SK-N-SH (cell line): ENCODE measurements at regions not wholly inside any gene's neighbourhood (a gene's known extent, or its start where the extent isn't known, plus 50 kb on each side); places are given as distances from the start of the nearest gene placed in this dataset.

Source experiments
- CTCF ChIA-PET: fragments of 300-600, 350-600 bp; formaldehyde crosslinking; extraction: SDS; loops from one replicate; lab custom pipeline; 2021; lab: Yijun Ruan, JAX
- POLR2A ChIA-PET: fragments of 350-600 bp; sonication (Branson Sonifier 250); formaldehyde crosslinking; extraction: SDS; loops from one replicate; lab custom pipeline; 2020; ENCODE audit warnings: antibody characterized with exemption, inconsistent platforms; lab: Yijun Ruan, JAX
- DNase-seq: peaks from one replicate; pipeline ENCODE4 v3.0.0; 2012
- H2AFZ ChIP-seq: fragments of 200-600 bp; sonication (generic); 2 replicates; pipeline ENCODE4 v1.8.1; 2016; ENCODE audit warnings: antibody characterized with exemption, mild to moderate bottlenecking, low read depth
- H3F3A ChIP-seq: fragments of 200-600 bp; sonication (generic); replicated peaks from 2 replicates; pipeline ENCODE3; 2016; ENCODE audit warnings: antibody characterized with exemption, mild to moderate bottlenecking; ENCODE audit not compliant: insufficient read depth
- H3K27ac ChIP-seq, 2 experiments: fragments of 200-500 bp in 1 of 2; fragments of 200-600 bp in 1 of 2; sonication (Bioruptor generic) in 1 of 2; sonication (generic), shearing (Covaris generic) in 1 of 2; 2 replicates each; pipeline versions ENCODE4 v1.5.1 to v1.6.1; 2014 to 2016; ENCODE audit warnings: low read depth in 2 of 2, inconsistent platforms in 1 of 2, low read length in 1 of 2, mild to moderate bottlenecking in 1 of 2, mixed read lengths in 1 of 2
- H3K27me3 ChIP-seq: fragments of 200-600 bp; sonication (generic), shearing (Covaris generic); 2 replicates; pipeline ENCODE4 v1.6.1; 2016; ENCODE audit warnings: mixed run types; ENCODE audit not compliant: insufficient read depth
- H3K36me3 ChIP-seq, 2 experiments: fragments of 200-500 bp in 1 of 2; fragments of 200-600 bp in 1 of 2; sonication (Bioruptor generic) in 1 of 2; sonication (generic) in 1 of 2; replicated peaks in 1 of 2; 2 replicates each; pipeline versions ENCODE3 to v1.5.1; 2014 to 2016; ENCODE audit warnings: low read length in 1 of 2, mild to moderate bottlenecking in 1 of 2; ENCODE audit not compliant: insufficient read depth in 2 of 2, control insufficient read depth in 1 of 2
- H3K4me1 ChIP-seq, 2 experiments: fragments of 200-500 bp in 1 of 2; fragments of 200-600 bp in 1 of 2; sonication (Bioruptor generic) in 1 of 2; sonication (generic), shearing (Covaris generic) in 1 of 2; 2 replicates each; pipeline versions ENCODE4 v1.5.1 to v1.6.1; 2014 to 2016; ENCODE audit warnings: low read depth in 1 of 2, low read length in 1 of 2, mixed run types in 1 of 2; ENCODE audit not compliant: insufficient read depth in 2 of 2, control insufficient read depth in 1 of 2
- H3K4me2 ChIP-seq: fragments of 200-600 bp; sonication (generic), shearing (Covaris generic); 2 replicates; pipeline ENCODE4 v1.6.1; 2017; ENCODE audit warnings: mixed run types
- H3K4me3 ChIP-seq, 2 experiments: fragments of 200-500 bp in 1 of 2; fragments of 200-600 bp in 1 of 2; sonication (Bioruptor generic) in 1 of 2; sonication (generic), shearing (Covaris generic) in 1 of 2; 2 replicates each; pipeline versions ENCODE4 v1.5.1 to v1.8.1; 2014 to 2016; ENCODE audit warnings: low read depth in 2 of 2, inconsistent platforms in 1 of 2, low read length in 1 of 2, mild to moderate bottlenecking in 1 of 2, mixed read lengths in 1 of 2, moderate library complexity in 1 of 2
- H3K79me2 ChIP-seq: fragments of 200-600 bp; sonication (generic); 2 replicates; pipeline ENCODE4 v1.8.1; 2017; ENCODE audit warnings: mild to moderate bottlenecking; ENCODE audit not compliant: insufficient read depth
- H3K9ac ChIP-seq: fragments of 200-600 bp; sonication (generic); 2 replicates; pipeline ENCODE4 v1.6.1; 2017; ENCODE audit warnings: mixed run types
- H3K9me2 ChIP-seq: fragments of 200-600 bp; sonication (generic); 2 replicates; pipeline ENCODE4 v1.6.1; 2017; ENCODE audit warnings: mixed run types
- H3K9me3 ChIP-seq: fragments of 200-600 bp; sonication (generic); 2 replicates; pipeline ENCODE4 v1.6.1; 2017; ENCODE audit warnings: mixed run types, mild to moderate bottlenecking, moderate library complexity
- H4K20me1 ChIP-seq: fragments of 200-600 bp; sonication (generic); 2 replicates; pipeline ENCODE4 v1.6.1; 2017; ENCODE audit warnings: mild to moderate bottlenecking, mixed run types; ENCODE audit not compliant: insufficient read depth
- ELF1 ChIP-seq: IDR thresholded peaks from 2 replicates; pipeline ENCODE4 v1.4.0; 2012
- EZH2phosphoT487 ChIP-seq: fragments of 200-600 bp; sonication (generic); IDR thresholded peaks from 2 replicates; pipeline ENCODE4 v1.6.1; 2017; ENCODE audit warnings: low read depth, mixed run types, mild to moderate bottlenecking, antibody characterized with exemption, moderate library complexity, borderline replicate concordance
- FOSL2 ChIP-seq: IDR thresholded peaks from 2 replicates; pipeline ENCODE4 v1.4.0; 2012; ENCODE audit warnings: low read depth, mild to moderate bottlenecking, moderate library complexity, borderline replicate concordance
- FOXM1 ChIP-seq: IDR thresholded peaks from 2 replicates; pipeline ENCODE4 v1.4.0; 2012; ENCODE audit warnings: low read depth, mild to moderate bottlenecking
- GATA2 ChIP-seq: sonication (generic); formaldehyde crosslinking; IDR thresholded peaks from 2 replicates; pipeline ENCODE4 v1.5.0; 2020; ENCODE audit warnings: mild to moderate bottlenecking, missing genetic modification reagents
- MXI1 ChIP-seq: IDR thresholded peaks from 2 replicates; pipeline ENCODE4 v1.6.1; 2012; ENCODE audit warnings: mild to moderate bottlenecking, low read depth, low read length, improper control_type of control experiment
- RAD21 ChIP-seq: IDR thresholded peaks from 2 replicates; pipeline ENCODE4 v1.6.1; 2012; ENCODE audit warnings: mild to moderate bottlenecking, low read length
- REST ChIP-seq: IDR thresholded peaks from 2 replicates; pipeline ENCODE4 v1.6.1; 2012; ENCODE audit warnings: mild to moderate bottlenecking, low read depth, low read length, moderate library complexity
- RFX5 ChIP-seq: IDR thresholded peaks from 2 replicates; pipeline ENCODE4 v1.6.1; 2012; ENCODE audit warnings: mild to moderate bottlenecking, improper control_type of control experiment, low read length
- RXRA ChIP-seq: IDR thresholded peaks from 2 replicates; pipeline ENCODE4 v1.4.0; 2012; ENCODE audit warnings: low read depth, mild to moderate bottlenecking, borderline replicate concordance
- TEAD4 ChIP-seq: IDR thresholded peaks from 2 replicates; pipeline ENCODE4 v1.4.0; 2012; ENCODE audit warnings: mild to moderate bottlenecking, borderline replicate concordance; ENCODE audit not compliant: insufficient read depth
- YY1 ChIP-seq: IDR thresholded peaks from 2 replicates; pipeline ENCODE4 v1.4.0; 2012; ENCODE audit warnings: low read depth, mild to moderate bottlenecking
- WGBS: methylation state at CpG from one replicate; pipeline ENCODE4 v1.1.6; 2017; ENCODE audit warnings: low lambda C conversion rate; 5-methylcytosine and 5-hydroxymethylcytosine counted together
- TF ChIP-seq, protein P1 (sequence below): fragments of 200-600 bp; sonication (generic); IDR thresholded peaks from 2 replicates; pipeline ENCODE4 v1.6.1; 2017; ENCODE audit warnings: antibody characterized with exemption, mild to moderate bottlenecking, moderate library complexity
- TF ChIP-seq, protein P2 (sequence below): IDR thresholded peaks from 2 replicates; pipeline ENCODE4; 2012
- TF ChIP-seq, protein P3 (sequence below): fragments of 150-350 bp; IDR thresholded peaks from 2 replicates; pipeline ENCODE4 v1.6.1; 2017; ENCODE audit warnings: antibody characterized with exemption, low read length, low read depth, borderline replicate concordance
- TF ChIP-seq, protein P4 (sequence below): IDR thresholded peaks from 2 replicates; pipeline ENCODE4 v1.4.0; 2012; ENCODE audit warnings: low read depth

- no peaks in the 10 kb centered on the region for H3K9me3 ChIP-seq
- H3K27me3 ChIP-seq: no peaks in the 10 kb centered on the region
- no peaks in the 10 kb centered on the region for H3F3A ChIP-seq
- CTCF ChIA-PET: interaction anchor here (1.1 to 1.9 kb wide), 2 partner anchors 662 to 853 kb away, joined by 4 to 5 read pairs; no protein-coding TSS in a partner anchor
- DNase-seq: no peak
- no peak overlapping the region for H3K27ac ChIP-seq
- no peaks in the 10 kb centered on the region for H4K20me1 ChIP-seq
- 27% methylated on average over 3 of the region's 3 CpGs for WGBS
- H3K4me1 ChIP-seq: no peaks in the 10 kb centered on the region; a peak in 2 of 4 replicates
- H3K79me2 ChIP-seq: no peaks in the 10 kb centered on the region
- TF ChIP-seq, protein P1, sequence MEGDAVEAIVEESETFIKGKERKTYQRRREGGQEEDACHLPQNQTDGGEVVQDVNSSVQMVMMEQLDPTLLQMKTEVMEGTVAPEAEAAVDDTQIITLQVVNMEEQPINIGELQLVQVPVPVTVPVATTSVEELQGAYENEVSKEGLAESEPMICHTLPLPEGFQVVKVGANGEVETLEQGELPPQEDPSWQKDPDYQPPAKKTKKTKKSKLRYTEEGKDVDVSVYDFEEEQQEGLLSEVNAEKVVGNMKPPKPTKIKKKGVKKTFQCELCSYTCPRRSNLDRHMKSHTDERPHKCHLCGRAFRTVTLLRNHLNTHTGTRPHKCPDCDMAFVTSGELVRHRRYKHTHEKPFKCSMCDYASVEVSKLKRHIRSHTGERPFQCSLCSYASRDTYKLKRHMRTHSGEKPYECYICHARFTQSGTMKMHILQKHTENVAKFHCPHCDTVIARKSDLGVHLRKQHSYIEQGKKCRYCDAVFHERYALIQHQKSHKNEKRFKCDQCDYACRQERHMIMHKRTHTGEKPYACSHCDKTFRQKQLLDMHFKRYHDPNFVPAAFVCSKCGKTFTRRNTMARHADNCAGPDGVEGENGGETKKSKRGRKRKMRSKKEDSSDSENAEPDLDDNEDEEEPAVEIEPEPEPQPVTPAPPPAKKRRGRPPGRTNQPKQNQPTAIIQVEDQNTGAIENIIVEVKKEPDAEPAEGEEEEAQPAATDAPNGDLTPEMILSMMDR: no peak
- TF ChIP-seq RFX5: no peak
- TF ChIP-seq RAD21: no peak
- TF ChIP-seq, protein P2, sequence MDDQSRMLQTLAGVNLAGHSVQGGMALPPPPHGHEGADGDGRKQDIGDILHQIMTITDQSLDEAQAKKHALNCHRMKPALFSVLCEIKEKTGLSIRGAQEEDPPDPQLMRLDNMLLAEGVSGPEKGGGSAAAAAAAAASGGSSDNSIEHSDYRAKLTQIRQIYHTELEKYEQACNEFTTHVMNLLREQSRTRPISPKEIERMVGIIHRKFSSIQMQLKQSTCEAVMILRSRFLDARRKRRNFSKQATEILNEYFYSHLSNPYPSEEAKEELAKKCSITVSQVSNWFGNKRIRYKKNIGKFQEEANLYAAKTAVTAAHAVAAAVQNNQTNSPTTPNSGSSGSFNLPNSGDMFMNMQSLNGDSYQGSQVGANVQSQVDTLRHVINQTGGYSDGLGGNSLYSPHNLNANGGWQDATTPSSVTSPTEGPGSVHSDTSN: no peak
- TF ChIP-seq, protein P3, sequence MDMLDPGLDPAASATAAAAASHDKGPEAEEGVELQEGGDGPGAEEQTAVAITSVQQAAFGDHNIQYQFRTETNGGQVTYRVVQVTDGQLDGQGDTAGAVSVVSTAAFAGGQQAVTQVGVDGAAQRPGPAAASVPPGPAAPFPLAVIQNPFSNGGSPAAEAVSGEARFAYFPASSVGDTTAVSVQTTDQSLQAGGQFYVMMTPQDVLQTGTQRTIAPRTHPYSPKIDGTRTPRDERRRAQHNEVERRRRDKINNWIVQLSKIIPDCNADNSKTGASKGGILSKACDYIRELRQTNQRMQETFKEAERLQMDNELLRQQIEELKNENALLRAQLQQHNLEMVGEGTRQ: no peak
- TF ChIP-seq MXI1: no peak
- no peak for TF ChIP-seq FOSL2
- TF ChIP-seq, all 33 proteins: peak for 0
- Histone ChIP-seq H3K4me2 (no peak overlapping the region), H2AFZ (no peak overlapping the region), H3K36me3 (no peaks in the 10 kb centered on the region), H3K9ac (no peak overlapping the region), H3K4me3 (no peak overlapping the region), H3K9me2 (no peaks in the 10 kb centered on the region)
- POLR2A ChIA-PET: no interaction called here
These were observed 277.4 kb upstream of the MC4R start for GRCh38 chr18:60649842-60650536.

GRCh38 chr18:60654298-60654697 lies 281.7 kb upstream of the MC4R start:
- Histone ChIP-seq H3K9me3 (no peaks in the 10 kb centered on the region), H2AFZ (no peak overlapping the region), H4K20me1 (no peaks in the 10 kb centered on the region), H3K9ac (no peak overlapping the region), H3K4me2 (no peak overlapping the region), H3K4me3 (no peak overlapping the region; a peak in 1 of 4 replicates), H3K27me3 (no peaks in the 10 kb centered on the region), H3K9me2 (no peaks in the 10 kb centered on the region), H3K79me2 (no peaks in the 10 kb centered on the region), H3F3A (no peaks in the 10 kb centered on the region), H3K36me3 (no peaks in the 10 kb centered on the region), H3K4me1 (no peaks in the 10 kb centered on the region; a peak in 1 of 4 replicates), H3K27ac (no peak overlapping the region)
- WGBS: 33% methylated on average over 2 of the region's 2 CpGs
- DNase-seq: no peak
- ChIA-PET CTCF (interaction anchor here (1.1 kb wide), 2 partner anchors 13 to 15 kb away, joined by 3 read pairs; no protein-coding TSS in a partner anchor), POLR2A (no interaction called here)
- TF ChIP-seq GATA2 (CRISPR knock-in tag): no peak
- no peak for TF ChIP-seq TEAD4
- no peak for TF ChIP-seq EZH2phosphoT487
- TF ChIP-seq, protein P4, sequence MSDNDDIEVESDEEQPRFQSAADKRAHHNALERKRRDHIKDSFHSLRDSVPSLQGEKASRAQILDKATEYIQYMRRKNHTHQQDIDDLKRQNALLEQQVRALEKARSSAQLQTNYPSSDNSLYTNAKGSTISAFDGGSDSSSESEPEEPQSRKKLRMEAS: no peak
- no peak for TF ChIP-seq YY1
- TF ChIP-seq RXRA: no peak
- no peak for TF ChIP-seq ELF1
- TF ChIP-seq, protein P1: no peak
- TF ChIP-seq FOXM1: no peak
- no peak for TF ChIP-seq REST
